IPS-NIHi7 (cell line): ENCODE measurements at regions not wholly inside any gene's neighbourhood (a gene's known extent, or its start where the extent isn't known, plus 50 kb on each side); places are given as distances from the start of the nearest gene placed in this dataset.
"Not testable (repeated sequence)": the region's sequence is repeated elsewhere in the genome, so short reads cannot be mapped to it uniquely, and the experiment has no call there.

ENCODE experiments used
- DNase-seq: peaks from one replicate; pipeline ENCODE4 v3.0.0; 2012; ENCODE audit warnings: mixed read lengths; ENCODE audit errors: extremely low spot score

- no peak for DNase-seq
These were observed 609.7 kb downstream of the MCTP2 start for GRCh38 chr15:94840794-94841783.

DNA sequence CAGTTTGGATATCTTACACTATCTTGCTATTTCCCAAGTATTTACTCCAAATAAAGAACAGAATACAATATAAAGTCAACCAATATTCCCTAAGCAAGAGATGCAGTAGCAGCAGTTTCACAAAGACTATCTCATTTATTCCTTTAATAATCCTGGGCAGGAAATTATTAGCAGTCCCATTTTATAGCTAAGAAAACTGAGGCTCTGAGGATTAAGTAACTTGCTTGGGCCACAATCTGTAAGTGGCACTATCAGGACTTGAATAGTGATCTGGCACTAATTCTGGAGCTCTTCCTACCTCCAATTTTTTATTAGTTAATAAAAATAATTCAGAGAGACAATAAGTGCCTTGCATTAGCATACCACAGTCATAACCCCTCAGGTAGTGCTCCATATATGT, 611.7 kb downstream of the MCTP2 start:
- no peak for DNase-seq

DNA sequence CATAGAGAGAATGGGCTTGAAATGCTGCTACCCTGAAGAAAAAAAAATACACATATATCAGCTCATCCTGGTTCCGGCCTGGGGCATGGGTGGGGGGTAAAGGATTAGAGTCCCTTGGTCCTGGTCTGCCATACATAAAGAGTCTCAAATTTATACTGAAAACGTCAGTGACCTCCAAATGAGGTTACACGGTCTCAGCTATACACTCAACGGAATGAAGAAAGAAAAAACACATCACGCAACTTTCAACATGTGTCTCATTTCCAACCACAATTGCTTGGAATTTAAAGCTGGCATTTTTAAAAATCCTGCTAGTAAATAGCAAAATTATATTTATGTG, 612.8 kb downstream of the MCTP2 start:
- no peak for DNase-seq

- peak; percentile 85 for DNase-seq
These were observed 613.4 kb downstream of the MCTP2 start for GRCh38 chr15:94844538-94845389.

DNA sequence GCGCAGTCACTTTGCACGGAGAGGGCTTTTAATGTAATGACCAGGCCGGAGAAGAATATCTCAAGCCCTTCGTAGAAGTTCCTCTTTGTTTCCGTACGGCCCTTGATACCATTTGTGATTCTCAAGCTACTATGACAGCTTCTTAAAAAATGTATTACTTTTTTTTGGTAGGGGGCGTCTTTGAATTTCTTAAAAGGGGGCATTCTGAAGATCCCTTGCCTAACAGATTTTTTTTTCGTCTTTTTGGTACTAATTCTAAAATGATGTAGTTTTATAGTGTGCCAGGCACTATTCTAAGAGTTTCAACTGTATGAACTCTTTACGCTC, 614.0 kb downstream of the MCTP2 start:
- DNase-seq: no peak

DNA sequence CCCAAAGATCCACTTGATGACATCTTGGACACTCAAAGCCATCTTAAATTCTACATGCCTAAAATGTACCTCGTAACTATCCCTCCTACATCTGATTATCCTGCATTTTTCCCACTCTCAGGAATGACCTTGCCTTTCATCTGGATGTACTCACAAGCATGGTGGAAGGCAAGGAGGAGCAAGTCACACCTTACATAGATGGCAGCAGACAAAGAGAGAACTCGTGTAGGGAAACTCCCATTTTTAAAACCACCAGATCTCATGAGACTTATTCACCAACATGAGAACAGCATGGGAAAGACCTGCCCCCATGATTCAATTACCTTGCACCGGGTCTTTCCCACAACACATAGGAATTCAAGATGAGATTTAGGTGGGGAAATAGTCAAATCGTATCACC, 616.0 kb downstream of the MCTP2 start:
- no peak for DNase-seq

GRCh38 chr15:94848054-94848453, 616.7 kb downstream of the MCTP2 start:
- no peak for DNase-seq

GRCh38 chr15:94855018-94855408, 623.7 kb downstream of the MCTP2 start:
- DNase-seq: no peak

DNA sequence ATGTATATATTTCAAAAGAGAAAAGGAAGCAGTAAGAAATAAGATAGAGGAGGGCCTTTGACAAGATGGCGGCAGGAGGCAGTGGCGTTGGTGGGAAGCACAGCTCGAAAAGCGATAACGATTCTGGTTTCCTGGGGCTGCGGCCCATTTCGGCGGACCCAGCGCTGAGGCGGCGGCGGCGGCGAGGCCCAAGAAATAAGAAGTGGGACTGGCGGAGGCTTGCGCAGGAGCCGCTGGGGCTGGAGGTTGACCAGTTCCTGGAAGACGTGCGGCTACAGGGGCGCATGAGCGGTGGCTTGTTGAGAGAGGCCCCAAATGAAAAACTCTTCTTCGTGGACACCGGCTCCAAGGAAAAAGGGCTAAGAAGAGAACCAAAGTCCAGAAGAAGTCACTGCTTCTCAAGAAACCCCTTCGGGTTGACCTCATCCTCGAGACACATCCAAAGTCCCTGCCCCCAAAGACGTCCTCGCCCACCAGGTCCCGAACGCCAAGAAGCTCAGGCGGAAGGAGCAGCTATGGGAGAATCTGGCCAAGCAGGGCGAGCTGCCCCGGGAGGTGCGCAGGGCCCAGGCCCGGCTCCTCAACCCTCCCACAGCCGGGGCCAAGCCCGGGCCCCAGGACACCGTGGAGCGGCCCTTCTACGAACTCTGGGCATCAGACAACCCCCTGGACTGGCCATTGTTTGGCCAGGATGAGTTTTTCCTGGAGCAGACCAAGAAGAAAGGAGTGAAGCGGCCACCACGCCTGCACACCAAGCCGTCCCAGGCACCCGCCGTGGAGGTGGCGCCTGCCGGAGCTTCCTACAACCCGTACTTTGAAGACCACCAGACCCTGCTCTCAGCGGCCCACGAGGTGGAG, 624.3 kb downstream of the MCTP2 start:
- no peak for DNase-seq

GRCh38 chr15:94856267-94856854, 625.0 kb downstream of the MCTP2 start:
- no peak for DNase-seq

DNA sequence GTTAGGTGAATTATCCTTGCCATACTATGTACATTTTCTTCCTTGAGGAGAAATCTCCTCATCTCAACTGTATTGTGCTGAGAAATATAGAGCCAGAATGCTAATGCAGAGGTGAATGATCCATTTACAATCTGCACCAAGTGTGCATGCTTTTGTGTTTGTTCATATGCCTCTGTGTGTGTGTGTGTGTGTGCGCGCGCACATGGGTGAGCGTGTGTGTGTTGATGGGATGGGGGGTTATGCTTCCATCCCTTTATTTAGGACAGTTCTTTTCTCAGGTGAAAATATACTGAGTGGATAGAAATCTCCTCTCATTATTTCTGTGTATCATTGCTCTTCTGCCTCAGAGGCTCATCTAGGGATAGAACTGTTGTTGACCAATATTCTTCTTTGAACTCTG, 626.1 kb downstream of the MCTP2 start:
- no peak for DNase-seq

GRCh38 chr15:94858011-94858410, 626.6 kb downstream of the MCTP2 start:
- DNase-seq: no peak

DNA sequence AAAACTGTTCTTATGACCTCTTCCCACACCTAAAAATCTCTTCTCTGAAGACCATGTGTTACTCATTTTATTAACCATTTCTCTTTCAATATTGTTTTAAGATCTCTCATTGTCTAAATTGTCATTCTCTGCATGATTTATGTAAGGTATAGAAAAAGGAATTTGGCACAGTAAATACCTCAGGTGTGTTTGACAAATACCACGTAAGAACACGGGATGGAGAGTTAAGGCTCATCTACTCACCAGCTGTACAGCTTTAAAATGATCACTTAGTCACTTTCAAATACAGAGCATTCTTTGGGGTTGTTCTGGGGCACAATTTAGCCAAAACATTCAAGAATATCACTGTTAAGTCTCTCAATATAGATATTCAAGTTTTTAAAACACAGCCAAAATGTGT, 627.1 kb downstream of the MCTP2 start:
- no peak for DNase-seq

- no peak for DNase-seq
These were observed 627.6 kb downstream of the MCTP2 start for GRCh38 chr15:94858920-94859319.

DNA sequence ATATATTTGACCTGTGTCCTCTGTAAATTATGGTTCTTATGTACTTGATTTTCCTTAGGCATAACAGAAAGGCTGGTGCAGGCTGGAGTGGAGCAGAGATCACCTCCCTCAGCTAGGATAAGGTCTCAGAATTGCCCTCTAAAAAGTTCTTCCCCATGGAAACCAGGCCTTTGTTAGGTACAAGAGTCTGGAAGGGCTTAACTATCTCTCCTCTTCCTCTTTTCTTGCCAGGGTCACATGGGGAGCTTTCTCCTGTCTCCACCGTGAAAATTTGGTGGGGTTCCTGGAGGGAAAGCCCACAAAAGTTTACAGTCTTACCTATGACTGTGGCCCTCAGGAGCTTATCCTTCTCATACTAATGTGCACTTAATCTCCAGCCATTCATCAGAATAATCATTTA, 633.2 kb downstream of the MCTP2 start:
- DNase-seq: no peak

DNA sequence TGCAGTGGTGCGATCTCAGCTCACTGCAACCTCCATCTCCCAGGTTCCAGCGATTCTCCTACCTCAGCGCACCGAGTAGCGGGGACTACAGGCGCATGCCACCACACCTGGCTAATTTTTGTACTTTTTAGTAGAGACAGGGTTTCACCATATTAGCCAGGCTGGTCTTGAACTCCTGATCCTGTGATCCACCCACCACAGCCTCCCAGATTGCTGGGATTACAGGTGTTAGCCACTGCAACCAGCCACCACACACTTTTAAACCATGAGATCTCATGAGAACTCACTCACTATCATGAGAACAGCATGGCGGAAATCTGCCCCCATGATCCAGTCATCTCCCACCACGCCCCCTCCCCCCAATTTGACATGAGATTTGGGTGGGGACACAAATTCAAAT, 636.9 kb downstream of the MCTP2 start:
- not testable (repeated sequence) for DNase-seq

GRCh38 chr15:94875550-94875949, 644.2 kb downstream of the MCTP2 start:
- no peak for DNase-seq

- no peak for DNase-seq
These were observed 646.5 kb downstream of the MCTP2 start for GRCh38 chr15:94877833-94878232.

- no peak for DNase-seq
These were observed 650.8 kb downstream of the MCTP2 start for GRCh38 chr15:94882071-94882712.

DNA sequence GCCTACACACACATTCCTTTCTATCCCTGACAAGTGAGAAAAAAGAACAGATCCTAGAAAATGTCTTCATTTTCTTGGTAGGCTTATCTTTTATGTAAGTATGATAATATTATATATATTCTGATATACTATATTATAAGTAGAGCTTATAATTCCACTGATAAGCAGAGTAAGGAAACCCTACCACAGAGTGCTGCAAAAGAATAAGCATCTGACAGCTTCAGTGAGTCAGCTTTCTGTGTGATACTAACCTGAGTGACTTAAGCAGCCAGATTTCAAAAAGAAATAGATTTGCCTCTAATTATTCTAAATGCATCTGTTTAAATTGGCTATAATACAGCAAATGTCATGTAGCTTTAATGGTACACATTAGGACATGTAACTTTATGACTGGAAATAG, 656.0 kb downstream of the MCTP2 start:
- DNase-seq: no peak

DNA sequence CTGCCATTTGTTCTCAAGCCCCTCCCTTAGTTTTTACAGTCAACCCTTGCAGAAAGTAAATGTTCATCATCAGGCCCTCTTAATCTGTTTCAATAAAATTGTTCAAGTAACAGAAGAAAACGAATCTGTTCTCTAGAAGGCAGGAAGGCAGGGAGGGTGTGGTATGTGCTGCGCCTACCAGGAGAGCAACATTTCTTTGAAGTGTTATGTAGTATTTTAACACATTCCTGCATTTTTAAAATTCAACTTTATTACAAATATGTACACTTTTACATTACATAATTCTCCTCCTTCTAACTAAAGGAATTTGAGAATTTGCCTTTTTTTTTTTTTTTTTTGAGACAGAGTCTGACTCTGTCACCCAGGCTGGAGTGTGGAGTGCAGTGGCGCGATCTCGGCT, 657.8 kb downstream of the MCTP2 start:
- no peak for DNase-seq
